Hepatocyte (in vitro differentiated cells): ENCODE measurements at regions not wholly inside any gene's neighbourhood (a gene's known extent, or its start where the extent isn't known, plus 50 kb on each side); places are given as distances from the start of the nearest gene placed in this dataset.

ENCODE experiments used
- EZH2 ChIP-seq: fragments of 200-600 bp; sonication (generic); IDR thresholded peaks from 2 replicates; pipeline ENCODE4 v1.6.1; 2016; ENCODE audit warnings: antibody characterized with exemption, mild to moderate bottlenecking, borderline replicate concordance
- EZH2phosphoT487 ChIP-seq: fragments of 200-600 bp; sonication (generic); IDR thresholded peaks from one replicate; pipeline ENCODE4 v1.6.1; 2018; ENCODE audit warnings: antibody characterized with exemption, mild to moderate bottlenecking, low read depth, moderate library complexity; ENCODE audit not compliant: unreplicated experiment, severe bottlenecking
- TF ChIP-seq, protein P1 (sequence below): fragments of 200-600 bp; sonication (generic); IDR thresholded peaks from 2 replicates; pipeline ENCODE4 v1.5.1; 2016; ENCODE audit warnings: antibody characterized with exemption, mild to moderate bottlenecking; ENCODE audit not compliant: poor library complexity

- TF ChIP-seq, protein P1, sequence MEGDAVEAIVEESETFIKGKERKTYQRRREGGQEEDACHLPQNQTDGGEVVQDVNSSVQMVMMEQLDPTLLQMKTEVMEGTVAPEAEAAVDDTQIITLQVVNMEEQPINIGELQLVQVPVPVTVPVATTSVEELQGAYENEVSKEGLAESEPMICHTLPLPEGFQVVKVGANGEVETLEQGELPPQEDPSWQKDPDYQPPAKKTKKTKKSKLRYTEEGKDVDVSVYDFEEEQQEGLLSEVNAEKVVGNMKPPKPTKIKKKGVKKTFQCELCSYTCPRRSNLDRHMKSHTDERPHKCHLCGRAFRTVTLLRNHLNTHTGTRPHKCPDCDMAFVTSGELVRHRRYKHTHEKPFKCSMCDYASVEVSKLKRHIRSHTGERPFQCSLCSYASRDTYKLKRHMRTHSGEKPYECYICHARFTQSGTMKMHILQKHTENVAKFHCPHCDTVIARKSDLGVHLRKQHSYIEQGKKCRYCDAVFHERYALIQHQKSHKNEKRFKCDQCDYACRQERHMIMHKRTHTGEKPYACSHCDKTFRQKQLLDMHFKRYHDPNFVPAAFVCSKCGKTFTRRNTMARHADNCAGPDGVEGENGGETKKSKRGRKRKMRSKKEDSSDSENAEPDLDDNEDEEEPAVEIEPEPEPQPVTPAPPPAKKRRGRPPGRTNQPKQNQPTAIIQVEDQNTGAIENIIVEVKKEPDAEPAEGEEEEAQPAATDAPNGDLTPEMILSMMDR: no peak
- TF ChIP-seq EZH2phosphoT487: no peak
- TF ChIP-seq EZH2: no peak
These were observed 163.9 kb upstream of the FRMD6 start for GRCh38 chr14:51487848-51488247.
